SK-N-SH treated with all-trans-retinoic acid at 6 μM for 48 hours (cell line): ENCODE measurements at regions not wholly inside any gene's neighbourhood (a gene's known extent, or its start where the extent isn't known, plus 50 kb on each side); places are given as distances from the start of the nearest gene placed in this dataset.

Experiments
- CREB5 ChIP-seq: fragments of 250-450 bp; sonication (Bioruptor Pico); IDR thresholded peaks from 2 replicates; pipeline ENCODE4 v1.5.1; 2020; ENCODE audit warnings: low read depth, mild to moderate bottlenecking, moderate library complexity
- SNAI2 ChIP-seq: fragments of 250-450 bp; sonication (Bioruptor Pico); IDR thresholded peaks from 2 replicates; pipeline ENCODE4 v1.5.0; 2020; ENCODE audit warnings: mild to moderate bottlenecking, moderate library complexity
- TCF4 ChIP-seq: fragments of 250-450 bp; sonication (Bioruptor Pico); IDR thresholded peaks from 2 replicates; pipeline ENCODE4 v1.8.0; 2021; ENCODE audit warnings: mild to moderate bottlenecking, moderate library complexity, borderline replicate concordance
- ZC3H10 ChIP-seq: fragments of 250-450 bp; sonication (Bioruptor Pico); IDR thresholded peaks from 2 replicates; pipeline ENCODE4 v1.5.1; 2021; ENCODE audit warnings: mild to moderate bottlenecking, moderate library complexity
- ZNF70 ChIP-seq: fragments of 450-650 bp; formaldehyde crosslinking; IDR thresholded peaks from 2 replicates; pipeline ENCODE4 v1.5.0; 2020; ENCODE audit warnings: mild to moderate bottlenecking, moderate library complexity

GRCh38 chr10:85039311-85039710 is 710.9 kb downstream of the CCSER2 start:
- TF ChIP-seq CREB5, result no peak
- TF ChIP-seq ZNF70 (CRISPR knock-in tag), result no peak
- no peak for TF ChIP-seq ZC3H10
- TF ChIP-seq TCF4, result no peak
- no peak for TF ChIP-seq SNAI2
